ENCODE measurements at regions not wholly inside any gene's neighbourhood (a gene's known extent, or its start where the extent isn't known, plus 50 kb on each side); places are given as distances from the start of the nearest gene placed in this dataset.

GRCh38 chr12:40436564-40436963 lies 211.8 kb downstream of the LRRK2 start:
- no peaks in the 10 kb centered on the region for H3K9me2 ChIP-seq (replicated peaks; ENCODE audit: low read depth, low read length)
- no peaks in the 10 kb centered on the region for H3K4me1 ChIP-seq (ENCODE audit: insufficient read depth, low read length, poor library complexity, severe bottlenecking)
- no peaks in the 10 kb centered on the region for H3K36me3 ChIP-seq (ENCODE audit: insufficient read depth, low read length)
- H3K9ac ChIP-seq (ENCODE audit: low read depth, low read length, poor library complexity, severe bottlenecking) = no peak overlapping the region
- no peaks in the 10 kb centered on the region for H3F3A ChIP-seq (ENCODE audit: low read depth)
- H3K9me3 ChIP-seq (ENCODE audit: insufficient read depth, low read depth, low read length) = no peaks in the 10 kb centered on the region
- no peak for TF ChIP-seq CTCF (conservative IDR thresholded peaks at IDR 0.05; ENCODE audit: low read length)
- no peak for TF ChIP-seq EZH2phosphoT487 (IDR thresholded peaks at IDR 0.05; ENCODE audit: borderline replicate concordance)
- no peak overlapping the region for H2AFZ ChIP-seq (ENCODE audit: low read length)
- no peak overlapping the region for H3K4me3 ChIP-seq (ENCODE audit: low read length, poor library complexity, severe bottlenecking)
- H3K27me3 ChIP-seq (ENCODE audit: insufficient read depth, low read length, poor library complexity, severe bottlenecking) = no peaks in the 10 kb centered on the region
- no peak overlapping the region for H3K4me2 ChIP-seq (ENCODE audit: low read depth, low read length, poor library complexity, severe bottlenecking)
- H3K79me2 ChIP-seq (ENCODE audit: insufficient read depth, low read length) = no peaks in the 10 kb centered on the region
- H4K20me1 ChIP-seq (ENCODE audit: insufficient read depth, low read length, poor library complexity, severe bottlenecking) = no peaks in the 10 kb centered on the region

- Histone ChIP-seq H3K9ac (ENCODE audit: low read depth, low read length, poor library complexity, severe bottlenecking) (no peak overlapping the region), H3K79me2 (ENCODE audit: insufficient read depth, low read length) (no peaks in the 10 kb centered on the region), H3K4me3 (ENCODE audit: low read length, poor library complexity, severe bottlenecking) (no peak overlapping the region), H3K4me2 (ENCODE audit: low read depth, low read length, poor library complexity, severe bottlenecking) (no peak overlapping the region), H3K4me1 (ENCODE audit: insufficient read depth, low read length, poor library complexity, severe bottlenecking) (no peaks in the 10 kb centered on the region), H3K9me2 (replicated peaks; ENCODE audit: low read depth, low read length) (no peaks in the 10 kb centered on the region), H4K20me1 (ENCODE audit: insufficient read depth, low read length, poor library complexity, severe bottlenecking) (no peaks in the 10 kb centered on the region), H3F3A (ENCODE audit: low read depth) (no peaks in the 10 kb centered on the region), H2AFZ (ENCODE audit: low read length) (no peak overlapping the region), H3K9me3 (ENCODE audit: insufficient read depth, low read depth, low read length) (no peaks in the 10 kb centered on the region), H3K36me3 (ENCODE audit: insufficient read depth, low read length) (no peaks in the 10 kb centered on the region), H3K27me3 (ENCODE audit: insufficient read depth, low read length, poor library complexity, severe bottlenecking) (no peaks in the 10 kb centered on the region)
- TF ChIP-seq EZH2phosphoT487 (IDR thresholded peaks at IDR 0.05; ENCODE audit: borderline replicate concordance) = no peak
- no peak for TF ChIP-seq CTCF (conservative IDR thresholded peaks at IDR 0.05; ENCODE audit: low read length)
These were observed 215.1 kb downstream of the LRRK2 start for GRCh38 chr12:40439771-40440492.

- no peaks in the 10 kb centered on the region for H3K4me1 ChIP-seq (ENCODE audit: insufficient read depth, low read length, poor library complexity, severe bottlenecking)
- H3K9me3 ChIP-seq (ENCODE audit: insufficient read depth, low read depth, low read length) = no peaks in the 10 kb centered on the region
- H2AFZ ChIP-seq (ENCODE audit: low read length) = no peak overlapping the region
- no peak overlapping the region for H3K9ac ChIP-seq (ENCODE audit: low read depth, low read length, poor library complexity, severe bottlenecking)
- no peaks in the 10 kb centered on the region for H3K79me2 ChIP-seq (ENCODE audit: insufficient read depth, low read length)
- no peaks in the 10 kb centered on the region for H3F3A ChIP-seq (ENCODE audit: low read depth)
- no peaks in the 10 kb centered on the region for H3K36me3 ChIP-seq (ENCODE audit: insufficient read depth, low read length)
- no peak overlapping the region for H3K4me3 ChIP-seq (ENCODE audit: low read length, poor library complexity, severe bottlenecking)
- no peak for TF ChIP-seq EZH2phosphoT487 (IDR thresholded peaks at IDR 0.05; ENCODE audit: borderline replicate concordance)
- TF ChIP-seq CTCF (conservative IDR thresholded peaks at IDR 0.05; ENCODE audit: low read length) = no peak
- no peaks in the 10 kb centered on the region for H3K27me3 ChIP-seq (ENCODE audit: insufficient read depth, low read length, poor library complexity, severe bottlenecking)
- no peak overlapping the region for H3K4me2 ChIP-seq (ENCODE audit: low read depth, low read length, poor library complexity, severe bottlenecking)
- H4K20me1 ChIP-seq (ENCODE audit: insufficient read depth, low read length, poor library complexity, severe bottlenecking) = no peaks in the 10 kb centered on the region
- H3K9me2 ChIP-seq (replicated peaks; ENCODE audit: low read depth, low read length) = no peaks in the 10 kb centered on the region
These were observed 219.4 kb downstream of the LRRK2 start for GRCh38 chr12:40444174-40444573.
